ENCODE measurements at regions not wholly inside any gene's neighbourhood (a gene's known extent, or its start where the extent isn't known, plus 50 kb on each side); places are given as distances from the start of the nearest gene placed in this dataset.

DNA sequence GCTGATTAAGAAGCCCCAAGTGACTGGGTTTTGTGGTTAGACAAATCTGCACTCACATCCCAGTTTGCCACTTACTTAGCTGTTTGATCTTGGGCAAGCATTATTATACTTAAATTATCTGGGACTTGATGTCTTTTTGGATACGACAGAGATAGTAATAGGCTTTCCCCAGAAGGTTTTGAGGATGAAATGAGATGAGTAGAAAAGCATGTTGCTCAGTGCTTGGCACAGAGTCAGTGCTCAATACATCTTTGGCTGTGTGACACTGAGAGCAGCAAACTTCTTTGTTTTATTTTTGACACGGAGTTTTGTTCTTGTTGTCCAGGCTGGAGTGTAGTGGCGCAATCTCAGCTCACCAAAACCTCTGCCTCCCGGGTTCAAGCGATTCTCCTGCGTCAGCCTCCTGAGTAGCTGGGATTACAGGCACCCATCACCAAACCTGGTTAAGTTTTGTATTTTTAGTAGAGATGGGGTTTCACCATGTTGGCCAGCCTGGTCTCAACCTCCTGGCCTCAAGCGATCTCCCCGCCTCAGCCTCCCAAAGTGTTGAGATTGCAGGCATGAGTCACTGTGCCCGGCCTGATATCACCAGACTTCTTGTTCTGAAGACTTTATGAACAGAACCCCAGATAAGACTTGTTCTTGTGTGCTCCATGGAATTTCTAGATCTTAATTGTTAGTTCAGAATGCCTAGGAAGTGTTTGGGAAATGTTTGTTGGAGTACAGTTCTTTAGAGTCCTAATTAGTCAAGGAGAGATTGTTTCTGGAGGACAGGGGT is 521.2 kb downstream of the SLC4A3 start:
- H3K27me3 ChIP-seq, result no peaks in the 10 kb centered on the region
- no peaks in the 10 kb centered on the region for H3K36me3 ChIP-seq
- H3K4me1 ChIP-seq, result no peaks in the 10 kb centered on the region
- no peaks in the 10 kb centered on the region for H3K9me3 ChIP-seq
- H3K4me3 ChIP-seq, result no peak overlapping the region
- DNase-seq, result no peak
- 88 to 89% methylated on average over 9 of the region's 9 CpGs for WGBS, 2 donors
- no peak overlapping the region for H3K27ac ChIP-seq
- intact Hi-C loops (cut with DNase I), result no loop called here
- TF ChIP-seq POLR2A (IDR thresholded peaks at IDR 0.05), result no peak
- TF ChIP-seq, protein P1, sequence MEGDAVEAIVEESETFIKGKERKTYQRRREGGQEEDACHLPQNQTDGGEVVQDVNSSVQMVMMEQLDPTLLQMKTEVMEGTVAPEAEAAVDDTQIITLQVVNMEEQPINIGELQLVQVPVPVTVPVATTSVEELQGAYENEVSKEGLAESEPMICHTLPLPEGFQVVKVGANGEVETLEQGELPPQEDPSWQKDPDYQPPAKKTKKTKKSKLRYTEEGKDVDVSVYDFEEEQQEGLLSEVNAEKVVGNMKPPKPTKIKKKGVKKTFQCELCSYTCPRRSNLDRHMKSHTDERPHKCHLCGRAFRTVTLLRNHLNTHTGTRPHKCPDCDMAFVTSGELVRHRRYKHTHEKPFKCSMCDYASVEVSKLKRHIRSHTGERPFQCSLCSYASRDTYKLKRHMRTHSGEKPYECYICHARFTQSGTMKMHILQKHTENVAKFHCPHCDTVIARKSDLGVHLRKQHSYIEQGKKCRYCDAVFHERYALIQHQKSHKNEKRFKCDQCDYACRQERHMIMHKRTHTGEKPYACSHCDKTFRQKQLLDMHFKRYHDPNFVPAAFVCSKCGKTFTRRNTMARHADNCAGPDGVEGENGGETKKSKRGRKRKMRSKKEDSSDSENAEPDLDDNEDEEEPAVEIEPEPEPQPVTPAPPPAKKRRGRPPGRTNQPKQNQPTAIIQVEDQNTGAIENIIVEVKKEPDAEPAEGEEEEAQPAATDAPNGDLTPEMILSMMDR (IDR thresholded peaks at IDR 0.05), result no peak

DNA sequence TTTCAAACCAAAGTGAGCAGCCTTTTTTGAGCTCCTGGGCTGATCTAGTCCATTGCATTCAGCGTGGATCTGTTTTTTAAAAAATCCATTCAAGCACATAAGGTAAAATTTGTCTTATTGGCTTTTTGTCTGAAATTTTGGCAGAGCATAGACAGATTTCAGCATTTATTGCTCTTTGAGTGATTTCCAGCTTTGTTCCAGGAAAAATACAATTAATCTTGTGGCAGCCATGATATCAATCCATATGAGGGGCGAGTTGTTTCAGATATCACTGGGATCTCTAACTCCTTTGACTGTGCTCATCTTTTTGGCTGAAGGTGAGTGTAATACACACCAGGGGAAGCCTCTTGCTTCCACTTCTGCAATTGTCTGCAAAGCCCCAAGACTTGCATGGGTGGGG is 523.9 kb downstream of the SLC4A3 start:
- intact Hi-C loops (cut with DNase I), result no loop called here
- 84 to 95% methylated on average over 2 of the region's 2 CpGs for WGBS, 2 donors
- Histone ChIP-seq H3K4me3 (no peak overlapping the region), H3K36me3 (no peaks in the 10 kb centered on the region), H3K4me1 (no peaks in the 10 kb centered on the region), H3K9me3 (no peaks in the 10 kb centered on the region), H3K27ac (no peak overlapping the region), H3K27me3 (no peaks in the 10 kb centered on the region)
- DNase-seq, result no peak
- TF ChIP-seq, protein P1 (IDR thresholded peaks at IDR 0.05), result no peak
- no peak for TF ChIP-seq POLR2A (IDR thresholded peaks at IDR 0.05)

- intact Hi-C loops (cut with DNase I), result no loop called here
- WGBS, 2 donors, result 58 to 65% methylated on average over 3 to 4 of the region's 4 CpGs
- no peak for DNase-seq
- H3K27ac ChIP-seq, result no peak overlapping the region
- no peaks in the 10 kb centered on the region for H3K9me3 ChIP-seq
- H3K4me1 ChIP-seq, result peaks cover 0 to under 1% (median 0%) of the 10 kb centered on the region in 3 donors
- TF ChIP-seq, protein P1 (IDR thresholded peaks at IDR 0.05), result no peak
- no peak for TF ChIP-seq POLR2A (IDR thresholded peaks at IDR 0.05)
- H3K36me3 ChIP-seq, result no peaks in the 10 kb centered on the region
- no peaks in the 10 kb centered on the region for H3K27me3 ChIP-seq
- H3K4me3 ChIP-seq, result no peak overlapping the region
These were observed 525.0 kb downstream of the SLC4A3 start for GRCh38 chr2:220152281-220152935.

GRCh38 chr2:220153118-220153517 is 525.7 kb downstream of the SLC4A3 start:
- no peaks in the 10 kb centered on the region for H3K27me3 ChIP-seq
- TF ChIP-seq, protein P1 (IDR thresholded peaks at IDR 0.05), result no peak
- no peak for TF ChIP-seq POLR2A (IDR thresholded peaks at IDR 0.05)
- 84 to 88% methylated on average over 4 of the region's 4 CpGs for WGBS, 2 donors
- no peak overlapping the region for H3K4me3 ChIP-seq
- peaks cover 0 to 5% (median 0%) of the 10 kb centered on the region in 3 donors for H3K4me1 ChIP-seq
- H3K27ac ChIP-seq, result no peak overlapping the region
- intact Hi-C loops (cut with DNase I), result no loop called here
- no peaks in the 10 kb centered on the region for H3K36me3 ChIP-seq
- DNase-seq, result no peak
- H3K9me3 ChIP-seq, result no peaks in the 10 kb centered on the region

DNA sequence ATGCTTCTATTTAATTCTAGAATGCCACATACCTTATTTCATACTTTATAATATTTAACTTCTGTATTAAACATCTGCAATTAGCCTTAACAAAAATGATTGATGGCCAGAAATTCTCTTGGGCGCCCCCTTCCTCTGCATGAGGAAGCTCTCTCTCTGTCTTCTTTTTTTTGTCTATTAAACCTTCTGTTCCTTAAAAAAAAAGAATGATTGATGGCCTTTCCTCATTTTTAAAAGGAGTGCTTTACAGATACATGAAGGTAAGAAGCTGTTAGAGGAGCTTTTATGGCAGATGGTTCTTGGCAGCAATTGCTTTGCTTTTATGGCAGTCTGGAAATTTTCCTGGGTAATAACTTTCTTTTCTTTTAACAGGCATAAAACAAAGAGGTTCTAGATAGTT is 526.9 kb downstream of the SLC4A3 start:
- TF ChIP-seq POLR2A (IDR thresholded peaks at IDR 0.05), result no peak
- TF ChIP-seq, protein P1 (IDR thresholded peaks at IDR 0.05), result no peak
- intact Hi-C loops (cut with DNase I), result no loop called here
- Histone ChIP-seq H3K27me3 (no peaks in the 10 kb centered on the region), H3K27ac (no peak overlapping the region), H3K4me1 (peaks cover 0 to 8% (median 0%) of the 10 kb centered on the region in 3 donors), H3K36me3 (no peaks in the 10 kb centered on the region), H3K9me3 (no peaks in the 10 kb centered on the region), H3K4me3 (no peak overlapping the region)
- 50 to 61% methylated on average over 1 of the region's 1 CpG for WGBS, 2 donors
- DNase-seq, result no peak
